ENCODE measurements at regions not wholly inside any gene's neighbourhood (a gene's known extent, or its start where the extent isn't known, plus 50 kb on each side); places are given as distances from the start of the nearest gene placed in this dataset.

- Histone ChIP-seq H3K9ac (ENCODE audit: control insufficient read depth, insufficient read depth, low read length) (no peak overlapping the region), H3K79me2 (ENCODE audit: control insufficient read depth, insufficient read depth, low read length) (peaks cover 43% of the 10 kb centered on the region), H3K4me1 (ENCODE audit: control insufficient read depth, insufficient read depth, low read length) (peaks cover 45% of the 10 kb centered on the region), H2AFZ (ENCODE audit: control insufficient read depth, low read depth, low read length) (no peak overlapping the region), H4K20me1 (ENCODE audit: control insufficient read depth, insufficient read depth) (no peaks in the 10 kb centered on the region), H3K36me3 (ENCODE audit: control insufficient read depth in 2 of 2, insufficient read depth in 2 of 2, low read length in 1 of 2) (peaks cover 15 to 34% of the 10 kb centered on the region in 2 experiments), H3K9me3 (replicated peaks; ENCODE audit: control insufficient read depth, insufficient read depth, low read length) (no peaks in the 10 kb centered on the region), H3K27ac (ENCODE audit: control insufficient read depth, insufficient read depth) (no peak overlapping the region), H3K4me3 (no peak overlapping the region), H3K27me3 (replicated peaks in 1 of 2; ENCODE audit: control insufficient read depth in 2 of 2, insufficient read depth in 2 of 2, low read length in 1 of 2) (no peaks in the 10 kb centered on the region), H3K4me2 (ENCODE audit: control insufficient read depth, insufficient read depth) (no peak overlapping the region)
- in situ Hi-C loops (cut with MboI): no loop called here
- CTCF ChIA-PET: interaction anchor here (1.2 kb wide), 1 partner anchor 20 kb away, joined by 4 read pairs; no protein-coding TSS in a partner anchor
- DNase-seq (ENCODE audit: low read depth, low spot score) (no peak), ATAC-seq (no peak), FAIRE-seq (no peak)
- no TSS peak for BruUV-seq (replicated peaks)
- POLR2A ChIA-PET: interaction anchor here (0.6 to 0.9 kb wide), 2 partner anchors 37 to 43 kb away, joined by 3 read pairs; no protein-coding TSS in a partner anchor
- SMC1A ChIA-PET (ENCODE audit: uncharacterized antibody, unreplicated experiment): interaction anchor here (1.0 to 1.1 kb wide), 2 partner anchors 7 to 55 kb away, joined by 3 read pairs; no protein-coding TSS in a partner anchor
- WGBS (ENCODE audit: insufficient coverage, insufficient replicate concordance, low lambda C conversion rate, missing lambda C conversion rate): 94% methylated on average over 17 of the region's 17 CpGs
- intact Hi-C loops (cut with micrococcal nuclease; ENCODE audit: unreplicated experiment): loop anchor here (1.0 to 5.0 kb wide), 3 partner anchors 38 to 223 kb away; no protein-coding TSS in a partner anchor
- TF ChIP-seq CREB1 (IDR thresholded peaks at IDR 0.05; ENCODE audit: low read depth) (no peak), GABPA (IDR thresholded peaks at IDR 0.05; ENCODE audit: low read depth) (no peak), NBN (IDR thresholded peaks at IDR 0.05) (no peak), ZNF622 (IDR thresholded peaks at IDR 0.05) (no peak), CHD4 (IDR thresholded peaks at IDR 0.05) (no peak), IRF3 (IDR thresholded peaks at IDR 0.05) (no peak), SIN3A (IDR thresholded peaks at IDR 0.05; ENCODE audit: low read depth, low read length) (no peak), ATF2 (IDR thresholded peaks at IDR 0.05; ENCODE audit: low read length) (no peak), BCLAF1 (IDR thresholded peaks at IDR 0.05) (no peak), NFYB (IDR thresholded peaks at IDR 0.05; ENCODE audit: insufficient read depth, low read depth, low read length) (no peak), ESRRA (IDR thresholded peaks at IDR 0.05; ENCODE audit: low read length) (no peak), MAX (IDR thresholded peaks at IDR 0.05; ENCODE audit: low read depth, low read length) (no peak), SUPT20H (IDR thresholded peaks at IDR 0.05; ENCODE audit: borderline replicate concordance, control insufficient read depth, low read depth, low read length) (no peak), ELK1 (IDR thresholded peaks at IDR 0.05; ENCODE audit: low read depth, low read length) (no peak), BMI1 (IDR thresholded peaks at IDR 0.05; ENCODE audit: borderline replicate concordance) (no peak), CHD2 (IDR thresholded peaks at IDR 0.05; ENCODE audit: borderline replicate concordance, low read depth, low read length) (no peak)
- RAD21 ChIA-PET (ENCODE audit: unreplicated experiment): no interaction called here
Observed at GRCh38 chr12:124490584-124491305, 76.7 kb downstream of the NCOR2 start.

Data from GM12878 (cell line).